WTC11 (cell line): ENCODE measurements at regions not wholly inside any gene's neighbourhood (a gene's known extent, or its start where the extent isn't known, plus 50 kb on each side); places are given as distances from the start of the nearest gene placed in this dataset.

Experiments used
- ATAC-seq: fragments of 200-7000 bp; cut with Tn5 transposase; 2 replicates; pipeline ENCODE4 v1.10.0; 2021; ENCODE audit warnings: mild to moderate bottlenecking, moderate library complexity
- CTCF ChIA-PET: fragments of 300-600 bp; sonication (Branson Sonifier 250); formaldehyde crosslinking; loops from one replicate; lab custom pipeline; 2021; ENCODE audit warnings: antibody characterized with exemption; lab: Charles Lee
- POLR2A ChIA-PET: fragments of 350-600 bp; sonication (Branson Sonifier 250); formaldehyde crosslinking; loops from one replicate; lab custom pipeline; 2021; ENCODE audit warnings: antibody characterized with exemption; lab: Charles Lee
- DNase-seq: peaks from one replicate; pipeline ENCODE4 v3.0.0; 2021; ENCODE audit warnings: low spot score
- H3K27ac Mint-ChIP-seq: 2 replicates; pipeline ENCODE4 v1.8.0; 2021; ENCODE audit warnings: mixed read lengths
- H3K27me3 Mint-ChIP-seq: 2 replicates; pipeline ENCODE4 v1.8.0; 2021; ENCODE audit warnings: low read depth, mild to moderate bottlenecking, moderate library complexity, mixed read lengths
- H3K36me3 Mint-ChIP-seq: 2 replicates; pipeline ENCODE4 v1.8.0; 2021; ENCODE audit warnings: mixed read lengths
- H3K4me1 Mint-ChIP-seq: 2 replicates; pipeline ENCODE4 v1.8.0; 2022; ENCODE audit warnings: mixed read lengths
- H3K4me3 Mint-ChIP-seq: 2 replicates; pipeline ENCODE4 v1.8.0; 2021; ENCODE audit warnings: mild to moderate bottlenecking, moderate library complexity, mixed read lengths
- H3K9me3 Mint-ChIP-seq: 2 replicates; pipeline ENCODE4 v1.8.0; 2021; ENCODE audit warnings: mixed read lengths
- CBFB ChIP-seq: sonication (generic); formaldehyde crosslinking; IDR thresholded peaks from 2 replicates; pipeline ENCODE4 v1.8.1; 2022; ENCODE audit warnings: mild to moderate bottlenecking, low read depth, missing genetic modification reagents
- ETV6 ChIP-seq: sonication (generic); formaldehyde crosslinking; IDR thresholded peaks from 2 replicates; pipeline ENCODE4 v1.8.1; 2022; ENCODE audit warnings: mild to moderate bottlenecking, missing genetic modification reagents
- FOXP1 ChIP-seq: sonication (generic); formaldehyde crosslinking; IDR thresholded peaks from 2 replicates; pipeline ENCODE4 v1.8.0; 2022; ENCODE audit warnings: missing genetic modification reagents, mild to moderate bottlenecking, moderate library complexity, borderline replicate concordance
- FOXP4 ChIP-seq: sonication (generic); formaldehyde crosslinking; IDR thresholded peaks from 2 replicates; pipeline ENCODE4 v1.8.0; 2022; ENCODE audit warnings: mild to moderate bottlenecking, missing genetic modification reagents
- MYBL2 ChIP-seq: sonication (generic); formaldehyde crosslinking; IDR thresholded peaks from 2 replicates; pipeline ENCODE4 v1.8.1; 2023; ENCODE audit warnings: mild to moderate bottlenecking, moderate library complexity, missing genetic modification reagents
- NFATC4 ChIP-seq: fragments of 250-450 bp; sonication (Bioruptor Pico); IDR thresholded peaks from 2 replicates; pipeline ENCODE4 v1.9.0; 2021; ENCODE audit warnings: mild to moderate bottlenecking
- NR3C1 ChIP-seq: sonication (generic); formaldehyde crosslinking; conservative IDR thresholded peaks from 2 replicates; pipeline ENCODE4 v1.8.1; 2023; ENCODE audit warnings: low read depth, mild to moderate bottlenecking, missing genetic modification reagents
- OVOL2 ChIP-seq: fragments of 250-450 bp; sonication (Bioruptor Pico); IDR thresholded peaks from 2 replicates; pipeline ENCODE4 v1.9.0; 2021; ENCODE audit warnings: mild to moderate bottlenecking, borderline replicate concordance
- RELA ChIP-seq: sonication (generic); formaldehyde crosslinking; IDR thresholded peaks from 2 replicates; pipeline ENCODE4 v1.8.1; 2022; ENCODE audit warnings: missing genetic modification reagents, mild to moderate bottlenecking, borderline replicate concordance
- TEAD1 ChIP-seq: sonication (generic); formaldehyde crosslinking; IDR thresholded peaks from 2 replicates; pipeline ENCODE4 v1.8.0; 2022; ENCODE audit warnings: mild to moderate bottlenecking, missing genetic modification reagents
- USF1 ChIP-seq: sonication (generic); formaldehyde crosslinking; IDR thresholded peaks from 2 replicates; pipeline ENCODE4 v1.8.0; 2022; ENCODE audit warnings: mild to moderate bottlenecking, missing genetic modification reagents
- ZBTB21 ChIP-seq: sonication (generic); formaldehyde crosslinking; IDR thresholded peaks from 2 replicates; pipeline ENCODE4 v1.8.1; 2023; ENCODE audit warnings: mild to moderate bottlenecking, missing genetic modification reagents, borderline replicate concordance
- ZNF396 ChIP-seq: fragments of 250-450 bp; sonication (Bioruptor Pico); IDR thresholded peaks from 2 replicates; pipeline ENCODE4 v1.8.0; 2021; ENCODE audit warnings: mild to moderate bottlenecking, moderate library complexity, borderline replicate concordance
- ZNF532 ChIP-seq: fragments of 250-450 bp; sonication (Bioruptor Pico); IDR thresholded peaks from 2 replicates; pipeline ENCODE4 v1.9.0; 2021; ENCODE audit warnings: mild to moderate bottlenecking, borderline replicate concordance
- ZNF671 ChIP-seq: fragments of 250-450 bp; sonication (Bioruptor Pico); IDR thresholded peaks from 2 replicates; pipeline ENCODE4 v1.8.0; 2021; ENCODE audit warnings: mild to moderate bottlenecking
- TF ChIP-seq, protein P1 (sequence below): sonication (generic); formaldehyde crosslinking; conservative IDR thresholded peaks from 2 replicates; pipeline ENCODE4 v1.8.1; 2022; ENCODE audit warnings: mild to moderate bottlenecking, missing genetic modification reagents
- TF ChIP-seq, protein P2 (sequence below): sonication (generic); formaldehyde crosslinking; IDR thresholded peaks from 2 replicates; pipeline ENCODE4 v1.8.0; 2023; ENCODE audit warnings: missing genetic modification reagents
- TF ChIP-seq, protein P3 (sequence below): sonication (generic); formaldehyde crosslinking; IDR thresholded peaks from 2 replicates; pipeline ENCODE4 v1.8.1; 2023; ENCODE audit warnings: mild to moderate bottlenecking, missing genetic modification reagents, borderline replicate concordance

- no peak for ATAC-seq
- H3K36me3 Mint-ChIP-seq = no peaks in the 10 kb centered on the region
- no peak overlapping the region for H3K27ac Mint-ChIP-seq
- H3K27me3 Mint-ChIP-seq = no peaks in the 10 kb centered on the region; the same call in none of the 2 replicates
- no peak for DNase-seq
- ChIA-PET CTCF (no interaction called here), POLR2A (no interaction called here)
- TF ChIP-seq, protein P1, sequence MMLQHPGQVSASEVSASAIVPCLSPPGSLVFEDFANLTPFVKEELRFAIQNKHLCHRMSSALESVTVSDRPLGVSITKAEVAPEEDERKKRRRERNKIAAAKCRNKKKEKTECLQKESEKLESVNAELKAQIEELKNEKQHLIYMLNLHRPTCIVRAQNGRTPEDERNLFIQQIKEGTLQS (CRISPR knock-in tag) = no peak
- TF ChIP-seq, protein P2, sequence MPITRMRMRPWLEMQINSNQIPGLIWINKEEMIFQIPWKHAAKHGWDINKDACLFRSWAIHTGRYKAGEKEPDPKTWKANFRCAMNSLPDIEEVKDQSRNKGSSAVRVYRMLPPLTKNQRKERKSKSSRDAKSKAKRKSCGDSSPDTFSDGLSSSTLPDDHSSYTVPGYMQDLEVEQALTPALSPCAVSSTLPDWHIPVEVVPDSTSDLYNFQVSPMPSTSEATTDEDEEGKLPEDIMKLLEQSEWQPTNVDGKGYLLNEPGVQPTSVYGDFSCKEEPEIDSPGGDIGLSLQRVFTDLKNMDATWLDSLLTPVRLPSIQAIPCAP = no peak
- no peak for TF ChIP-seq FOXP1 (CRISPR knock-in tag)
- TF ChIP-seq OVOL2 (CRISPR knock-in tag) = no peak
- H3K4me3 Mint-ChIP-seq = no peak overlapping the region
- H3K4me1 Mint-ChIP-seq = peaks cover 10% of the 10 kb centered on the region
- 0 out of 2 replicates have a peak, but pooled peaks cover 4% of the 10 kb centered on the region for H3K9me3 Mint-ChIP-seq
These were observed 248.5 kb upstream of the NPY start for GRCh38 chr7:24035366-24036032.

DNA sequence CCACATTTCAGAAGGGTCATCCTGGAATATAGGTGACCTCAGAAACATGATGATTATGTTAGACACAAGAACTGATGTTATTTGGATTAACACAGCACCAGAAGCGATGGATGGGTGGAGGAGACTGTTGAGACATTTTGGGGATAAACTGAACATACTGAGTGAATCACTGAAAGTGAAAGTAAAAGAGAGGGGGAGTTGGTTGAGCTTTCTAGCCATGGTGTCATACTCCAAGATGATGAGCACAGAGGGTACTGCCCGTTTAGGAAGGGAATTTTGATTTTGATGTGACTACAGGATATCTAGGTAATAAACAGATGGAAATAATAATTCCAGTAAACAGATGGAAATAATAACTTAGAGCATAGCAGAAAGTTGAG is 248.0 kb upstream of the NPY start:
- H3K36me3 Mint-ChIP-seq = no peaks in the 10 kb centered on the region
- no peak for DNase-seq
- TF ChIP-seq ZNF671 (CRISPR knock-in tag) (no peak), RELA (CRISPR knock-in tag) (no peak), ETV6 (CRISPR knock-in tag) (no peak), FOXP4 (CRISPR knock-in tag) (no peak), ZBTB21 (CRISPR knock-in tag) (no peak), MYBL2 (CRISPR knock-in tag) (no peak), CBFB (CRISPR knock-in tag) (no peak), NR3C1 (no peak), ZNF532 (CRISPR knock-in tag) (no peak), TEAD1 (no peak), USF1 (CRISPR knock-in tag) (no peak), ZNF396 (CRISPR knock-in tag) (no peak), NFATC4 (no peak)
- TF ChIP-seq, protein P3, sequence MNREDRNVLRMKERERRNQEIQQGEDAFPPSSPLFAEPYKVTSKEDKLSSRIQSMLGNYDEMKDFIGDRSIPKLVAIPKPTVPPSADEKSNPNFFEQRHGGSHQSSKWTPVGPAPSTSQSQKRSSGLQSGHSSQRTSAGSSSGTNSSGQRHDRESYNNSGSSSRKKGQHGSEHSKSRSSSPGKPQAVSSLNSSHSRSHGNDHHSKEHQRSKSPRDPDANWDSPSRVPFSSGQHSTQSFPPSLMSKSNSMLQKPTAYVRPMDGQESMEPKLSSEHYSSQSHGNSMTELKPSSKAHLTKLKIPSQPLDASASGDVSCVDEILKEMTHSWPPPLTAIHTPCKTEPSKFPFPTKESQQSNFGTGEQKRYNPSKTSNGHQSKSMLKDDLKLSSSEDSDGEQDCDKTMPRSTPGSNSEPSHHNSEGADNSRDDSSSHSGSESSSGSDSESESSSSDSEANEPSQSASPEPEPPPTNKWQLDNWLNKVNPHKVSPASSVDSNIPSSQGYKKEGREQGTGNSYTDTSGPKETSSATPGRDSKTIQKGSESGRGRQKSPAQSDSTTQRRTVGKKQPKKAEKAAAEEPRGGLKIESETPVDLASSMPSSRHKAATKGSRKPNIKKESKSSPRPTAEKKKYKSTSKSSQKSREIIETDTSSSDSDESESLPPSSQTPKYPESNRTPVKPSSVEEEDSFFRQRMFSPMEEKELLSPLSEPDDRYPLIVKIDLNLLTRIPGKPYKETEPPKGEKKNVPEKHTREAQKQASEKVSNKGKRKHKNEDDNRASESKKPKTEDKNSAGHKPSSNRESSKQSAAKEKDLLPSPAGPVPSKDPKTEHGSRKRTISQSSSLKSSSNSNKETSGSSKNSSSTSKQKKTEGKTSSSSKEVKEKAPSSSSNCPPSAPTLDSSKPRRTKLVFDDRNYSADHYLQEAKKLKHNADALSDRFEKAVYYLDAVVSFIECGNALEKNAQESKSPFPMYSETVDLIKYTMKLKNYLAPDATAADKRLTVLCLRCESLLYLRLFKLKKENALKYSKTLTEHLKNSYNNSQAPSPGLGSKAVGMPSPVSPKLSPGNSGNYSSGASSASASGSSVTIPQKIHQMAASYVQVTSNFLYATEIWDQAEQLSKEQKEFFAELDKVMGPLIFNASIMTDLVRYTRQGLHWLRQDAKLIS (CRISPR knock-in tag) = no peak
- H3K4me1 Mint-ChIP-seq = peaks cover 10% of the 10 kb centered on the region
- 0 out of 2 replicates have a peak, but pooled peaks cover 4% of the 10 kb centered on the region for H3K9me3 Mint-ChIP-seq
- no peaks in the 10 kb centered on the region; the same call in none of the 2 replicates for H3K27me3 Mint-ChIP-seq
- H3K27ac Mint-ChIP-seq = no peak overlapping the region
- ChIA-PET POLR2A (no interaction called here), CTCF (no interaction called here)
- H3K4me3 Mint-ChIP-seq = no peak overlapping the region
- ATAC-seq = no peak
